HG03520 (cell line): ENCODE measurements at regions not wholly inside any gene's neighbourhood (a gene's known extent, or its start where the extent isn't known, plus 50 kb on each side); places are given as distances from the start of the nearest gene placed in this dataset.
"Not testable (repeated sequence)": the region's sequence is repeated elsewhere in the genome, so short reads cannot be mapped to it uniquely, and the experiment has no call there.

Source experiments
- ATAC-seq: cut with Tn5 transposase; IDR thresholded peaks from one replicate; pipeline ENCODE4 v1.9.1; 2021; ENCODE audit warnings: mild to moderate bottlenecking, moderate library complexity; ENCODE audit not compliant: unreplicated experiment

- ATAC-seq = no peak
Observed at GRCh38 chr15:31503758-31504461, 177.3 kb downstream of the KLF13 start.

DNA sequence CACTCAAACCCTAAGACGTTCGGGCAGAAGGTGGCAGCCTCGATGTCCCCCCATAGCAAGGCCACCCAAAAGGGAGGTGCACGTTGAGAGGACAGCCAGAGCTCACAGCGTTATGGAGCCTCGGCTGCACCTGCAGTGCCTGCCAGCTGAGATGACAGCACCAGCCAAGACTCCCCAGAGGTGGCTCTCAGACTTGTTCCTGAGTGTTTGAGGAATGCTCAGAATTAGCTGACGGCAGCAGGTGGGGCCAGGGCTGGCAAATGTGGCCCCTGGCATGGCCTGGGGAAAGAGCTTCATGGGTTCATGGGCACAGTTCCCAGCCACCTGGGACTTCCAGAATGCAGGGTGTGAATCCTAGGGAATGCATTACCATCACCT lies 177.8 kb downstream of the KLF13 start:
- ATAC-seq = no peak

DNA sequence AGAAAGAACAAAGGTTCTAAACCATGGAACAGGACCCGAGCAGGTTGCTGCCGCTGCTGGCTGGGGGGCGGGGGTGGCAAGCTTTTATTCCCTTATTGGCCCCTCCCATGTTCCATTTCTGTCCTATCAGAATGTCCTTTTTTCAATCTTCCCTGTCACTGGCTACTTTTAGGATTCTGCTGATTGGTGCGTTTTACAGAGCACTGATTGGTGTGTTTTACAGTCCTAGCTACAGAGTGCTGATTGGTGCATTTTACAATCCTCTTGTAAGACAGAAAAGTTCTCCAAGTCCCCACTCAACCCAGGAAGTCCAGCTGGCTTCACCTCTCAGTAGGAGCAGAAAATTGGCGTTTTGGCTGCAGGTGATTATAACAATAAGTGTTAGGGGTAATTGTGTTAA lies 180.9 kb downstream of the KLF13 start:
- not testable (repeated sequence) for ATAC-seq

- ATAC-seq = no peak
Observed at GRCh38 chr15:31508656-31509055, 182.0 kb downstream of the KLF13 start.

DNA sequence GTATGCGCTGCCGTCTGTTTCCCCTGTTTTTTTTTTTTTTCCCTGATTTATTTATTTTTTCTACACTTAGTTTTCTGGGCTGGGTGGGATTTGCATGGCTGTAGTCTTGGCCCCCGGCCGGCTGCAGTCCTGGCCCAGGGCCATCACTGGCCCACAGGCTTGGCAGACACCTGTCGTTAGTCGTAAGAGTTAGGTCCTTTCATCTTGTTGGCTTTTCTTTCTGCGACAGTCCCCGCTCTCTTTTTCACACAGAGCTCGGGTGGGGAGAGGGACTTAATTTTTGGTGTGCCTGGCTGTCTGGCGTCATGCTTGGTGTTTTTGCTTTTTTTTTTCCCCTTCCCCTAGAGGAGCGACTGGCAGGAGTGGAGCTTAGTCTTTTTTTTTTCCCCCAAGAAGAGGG lies 183.4 kb downstream of the KLF13 start:
- no peak for ATAC-seq

- ATAC-seq = no peak
Observed at GRCh38 chr15:31511707-31512310, 185.2 kb downstream of the KLF13 start.

DNA sequence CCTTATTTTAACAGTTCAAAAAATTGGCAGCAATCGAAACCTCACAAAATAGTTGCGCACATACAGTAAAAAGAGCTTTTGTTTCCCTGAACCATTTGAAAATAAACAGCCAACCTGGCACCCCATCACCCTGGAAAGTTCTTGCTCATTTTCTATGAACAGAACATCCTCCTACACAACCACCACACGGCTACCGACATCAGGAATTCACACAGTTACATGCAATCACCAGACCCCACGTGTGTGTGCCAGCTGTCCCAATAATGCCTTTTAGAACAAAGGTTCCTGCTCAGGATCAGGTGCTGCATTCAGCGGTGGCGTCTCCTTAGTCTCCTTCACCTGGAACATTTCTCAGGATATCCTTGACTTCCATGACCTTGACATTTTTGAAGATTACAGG lies 186.5 kb downstream of the KLF13 start:
- no peak for ATAC-seq

- no peak for ATAC-seq
Observed at GRCh38 chr15:31516440-31516839, 189.8 kb downstream of the KLF13 start.

- ATAC-seq = no peak
Observed at GRCh38 chr15:31516874-31517273, 190.2 kb downstream of the KLF13 start.

- ATAC-seq = no peak
Observed at GRCh38 chr15:31517711-31518110, 191.1 kb downstream of the KLF13 start.

DNA sequence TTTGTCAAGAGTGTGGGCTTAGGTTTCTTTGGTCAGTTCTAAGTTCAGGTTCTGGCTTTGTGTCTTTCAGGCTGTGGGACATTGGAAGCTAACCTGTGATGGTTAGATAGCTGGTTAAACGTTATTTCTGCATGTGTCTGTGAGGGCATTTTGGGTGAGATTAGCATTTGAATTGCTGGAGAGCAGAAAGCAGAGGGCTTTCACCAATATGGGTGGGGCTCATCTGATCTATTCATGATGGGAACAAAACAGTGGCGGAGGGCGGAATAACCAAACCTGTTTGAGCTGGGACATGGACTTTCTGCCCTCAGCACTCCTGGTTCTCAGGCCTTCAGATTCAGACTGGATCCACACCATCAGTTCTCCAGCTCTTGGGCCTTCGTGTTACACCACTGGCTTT lies 195.4 kb downstream of the KLF13 start:
- ATAC-seq = no peak

DNA sequence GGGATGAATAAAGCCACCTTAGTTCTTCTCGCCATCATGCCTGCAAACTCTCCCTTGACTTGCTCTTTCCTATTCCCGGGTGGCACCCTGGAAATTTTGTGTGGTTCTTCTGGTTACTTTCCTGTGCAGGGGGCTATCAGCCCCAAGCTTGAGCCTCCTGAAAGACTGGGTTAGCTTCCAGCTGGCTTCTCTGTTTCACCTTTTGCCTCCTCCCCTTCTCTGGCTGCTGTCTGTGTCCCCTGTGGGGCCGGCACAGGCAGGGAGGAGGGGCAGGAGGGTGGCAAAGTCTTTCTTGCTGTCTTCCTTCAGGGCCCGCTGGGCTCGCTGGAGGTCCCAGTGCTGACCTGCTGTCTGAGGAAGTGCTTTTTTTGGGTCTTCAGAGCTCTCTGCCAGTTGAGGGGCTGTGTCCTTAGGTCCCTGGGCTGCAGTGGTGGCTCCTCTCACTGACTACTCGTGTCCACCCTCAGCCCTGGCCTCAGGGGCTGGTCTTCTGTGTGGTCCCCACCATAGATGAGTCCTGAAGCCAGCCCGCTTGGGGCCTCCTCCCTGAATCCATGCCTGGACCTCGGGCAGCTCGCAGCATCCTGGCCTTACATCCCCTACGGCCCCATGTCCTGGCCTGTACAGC lies 196.5 kb downstream of the KLF13 start:
- ATAC-seq = no peak

DNA sequence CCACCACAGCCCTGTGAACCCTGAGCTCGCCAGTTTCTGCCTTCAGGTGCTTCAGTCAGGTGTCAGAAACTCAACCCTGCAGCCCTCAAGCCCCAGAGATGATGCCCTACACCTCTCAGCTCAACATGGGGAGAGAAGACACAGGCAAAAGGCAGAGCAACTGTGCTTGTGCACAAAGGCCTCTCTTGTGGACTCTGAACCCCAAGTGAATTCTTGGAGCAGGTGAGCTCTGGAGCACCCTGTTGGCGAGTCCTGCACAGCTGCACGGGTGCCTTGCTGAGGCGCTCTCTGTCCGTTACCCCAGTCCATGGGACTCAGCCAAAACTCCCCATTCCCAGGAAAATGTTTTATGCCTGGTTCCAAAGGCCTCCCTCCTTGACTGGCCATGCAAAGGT lies 197.0 kb downstream of the KLF13 start:
- ATAC-seq = no peak

DNA sequence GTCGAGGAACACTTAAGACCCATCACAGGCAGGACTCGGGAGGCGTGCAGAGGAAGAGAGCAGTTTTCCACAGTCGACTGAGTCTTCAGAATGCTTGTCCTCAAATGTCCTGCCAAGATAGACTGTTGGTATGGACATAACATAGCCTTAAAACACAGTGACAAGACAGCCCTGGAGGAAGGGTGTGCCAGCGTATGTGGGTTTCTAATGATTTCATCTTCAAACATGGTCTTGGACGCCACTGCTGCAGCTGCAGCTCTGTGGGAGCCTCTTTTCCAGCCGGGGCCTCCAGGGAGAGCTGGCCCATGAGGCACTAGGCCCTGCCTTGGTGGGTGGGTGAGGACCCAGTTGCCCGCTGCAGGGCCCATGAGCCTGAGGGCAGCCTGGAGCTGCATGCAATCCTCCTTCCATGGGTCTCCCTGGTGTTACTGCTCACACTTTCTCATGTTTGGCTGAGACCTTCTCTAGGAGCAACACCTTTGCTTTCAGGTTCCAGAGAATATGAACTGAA lies 198.6 kb downstream of the KLF13 start:
- ATAC-seq = no peak

GRCh38 chr15:31525988-31526665 lies 199.5 kb downstream of the KLF13 start:
- ATAC-seq = no peak

DNA sequence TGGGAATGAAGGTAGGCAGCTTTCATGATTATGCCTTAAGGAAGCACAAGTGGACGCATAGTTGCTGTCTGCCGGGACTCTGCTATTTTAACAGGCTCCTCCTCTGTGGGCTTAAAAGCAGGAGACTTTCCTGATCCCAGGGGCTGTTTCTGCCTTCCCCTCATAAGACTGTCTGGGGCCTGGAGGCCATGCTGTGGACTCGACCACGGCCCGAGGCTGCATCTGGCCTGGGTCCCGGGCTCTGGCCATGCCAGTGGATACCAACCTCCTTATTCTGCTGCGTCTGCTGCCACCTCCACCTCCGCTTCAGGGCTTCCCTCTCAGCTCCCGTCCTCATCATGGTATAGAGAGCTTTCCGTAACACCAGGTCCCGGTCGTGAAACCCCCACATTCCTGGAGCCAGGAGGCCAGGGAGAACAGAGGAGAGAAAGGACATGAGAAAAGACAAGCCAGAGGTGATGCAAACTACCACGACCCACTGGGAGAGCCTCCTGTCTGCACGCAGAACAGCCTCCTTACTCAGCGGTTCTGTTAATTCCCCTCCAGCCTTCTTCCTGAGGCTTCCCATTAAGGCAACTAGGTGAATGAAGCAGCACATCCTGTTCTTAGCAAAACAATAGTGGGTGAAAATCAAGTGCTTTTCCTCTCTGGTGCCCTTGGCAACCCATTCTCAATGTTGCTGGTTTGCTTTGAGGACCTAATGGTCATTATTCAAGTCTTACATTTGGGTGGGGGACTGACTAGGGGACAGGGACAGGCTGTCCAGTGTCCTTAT lies 200.5 kb downstream of the KLF13 start:
- ATAC-seq = no peak

DNA sequence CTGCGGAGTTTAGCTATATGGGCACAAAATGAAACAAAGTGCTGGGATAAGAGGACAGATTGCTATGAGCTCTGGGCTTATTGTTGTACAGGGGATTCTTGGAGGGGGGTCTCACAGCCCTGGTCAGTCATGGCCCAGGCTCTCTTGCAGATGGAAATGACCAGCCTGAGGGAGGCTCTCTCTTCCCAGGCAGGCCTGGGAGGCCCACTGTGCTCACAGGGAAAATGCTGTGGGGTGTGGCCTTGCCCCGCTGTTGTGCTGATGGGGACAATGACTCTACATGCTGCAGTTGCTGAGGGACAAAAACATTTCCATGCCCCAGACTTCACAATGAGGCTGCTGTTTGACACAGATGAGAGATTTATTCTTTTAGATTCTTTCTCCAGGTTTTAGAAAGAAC lies 202.2 kb downstream of the KLF13 start:
- ATAC-seq = no peak

- ATAC-seq = no peak
Observed at GRCh38 chr15:31537770-31538592, 211.3 kb downstream of the KLF13 start.

GRCh38 chr15:31540633-31541032 lies 214.0 kb downstream of the KLF13 start:
- ATAC-seq = no peak

GRCh38 chr15:31544361-31544760 lies 217.7 kb downstream of the KLF13 start:
- no peak for ATAC-seq
